IPS-11a (cell line): ENCODE measurements at regions not wholly inside any gene's neighbourhood (a gene's known extent, or its start where the extent isn't known, plus 50 kb on each side); places are given as distances from the start of the nearest gene placed in this dataset.
"Not testable (repeated sequence)": the region's sequence is repeated elsewhere in the genome, so short reads cannot be mapped to it uniquely, and the experiment has no call there.

ENCODE experiments used
- H3K4me3 ChIP-seq: one replicate; pipeline ENCODE4 v1.5.1; 2013; ENCODE audit warnings: low read depth, low read length, control low read depth

GRCh38 chr9:107793541-107793940 is 304.0 kb upstream of the KLF4 start:
- no peak overlapping the region for H3K4me3 ChIP-seq

DNA sequence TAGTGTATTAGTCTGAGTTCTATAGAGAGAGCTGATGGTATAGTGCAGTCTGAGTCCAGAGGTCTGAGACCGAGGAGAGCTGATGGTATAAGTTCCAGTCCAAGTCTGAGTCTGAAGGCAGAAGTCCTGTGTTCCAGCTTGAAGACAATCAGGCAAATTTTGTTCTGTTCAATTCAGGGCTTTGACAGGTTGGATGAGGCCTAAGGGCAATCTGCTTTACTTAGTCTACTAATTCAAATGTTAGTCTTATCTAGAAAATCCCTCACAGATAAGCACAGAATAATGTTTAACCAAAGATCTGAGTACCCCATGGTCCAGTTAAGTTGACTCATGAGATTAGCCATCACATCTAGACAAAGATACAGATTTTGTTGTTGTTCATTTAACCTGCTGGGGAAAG is 303.0 kb upstream of the KLF4 start:
- H3K4me3 ChIP-seq, result no peak overlapping the region

GRCh38 chr9:107792006-107792405 is 302.4 kb upstream of the KLF4 start:
- H3K4me3 ChIP-seq, result no peak overlapping the region

DNA sequence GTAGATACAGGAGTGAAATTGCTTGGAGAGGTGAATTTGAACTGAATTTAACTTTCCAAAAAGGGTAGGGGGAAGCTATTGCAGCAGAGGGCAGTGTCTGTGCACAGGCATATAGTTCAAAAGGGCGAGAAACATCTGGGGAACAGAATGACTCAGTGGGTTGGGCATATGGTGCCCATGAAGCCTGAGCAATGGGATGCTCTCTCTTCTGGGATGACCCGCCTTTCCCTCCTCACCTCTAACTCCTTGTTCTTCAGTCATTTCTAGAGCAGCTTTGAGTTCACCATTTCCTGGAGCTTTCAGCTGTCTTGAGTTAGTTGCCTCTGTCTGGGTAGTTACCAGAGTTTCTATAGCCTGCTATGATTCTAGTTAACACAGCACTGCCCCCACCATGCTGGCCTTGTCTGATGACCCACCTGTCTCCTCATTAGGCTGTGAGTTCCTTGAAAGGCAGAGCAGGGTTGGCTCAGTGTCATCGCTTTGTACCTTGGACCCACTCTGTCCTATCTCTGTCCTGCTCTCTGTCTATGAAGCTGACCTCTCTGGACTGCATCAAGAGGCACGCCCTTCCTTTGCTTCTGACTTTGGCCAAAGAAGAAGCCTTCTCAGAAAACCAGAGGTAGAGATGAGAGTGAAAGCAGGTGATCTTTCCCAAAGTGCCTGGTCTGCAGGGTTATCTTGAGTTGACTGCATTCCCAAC is 299.6 kb upstream of the KLF4 start:
- H3K4me3 ChIP-seq, result no peak overlapping the region

DNA sequence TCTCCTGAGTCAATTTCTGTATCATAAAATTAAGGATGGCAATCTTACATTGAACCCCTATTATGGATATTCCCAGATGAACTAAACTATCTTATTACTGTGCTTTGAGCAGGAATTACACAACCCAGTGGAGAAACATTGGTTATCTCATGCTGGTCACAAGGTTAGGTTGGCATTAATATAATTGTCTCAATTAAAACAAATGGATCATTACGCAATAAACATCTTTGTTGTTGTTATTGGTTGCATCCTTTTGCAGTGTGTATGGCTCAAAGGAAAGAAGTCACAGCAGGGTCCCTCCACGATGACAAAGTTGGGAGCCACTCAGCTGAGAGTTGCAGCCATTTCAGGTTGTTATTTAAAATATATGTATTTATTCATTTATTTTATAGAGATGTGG is 297.0 kb upstream of the KLF4 start:
- no peak overlapping the region for H3K4me3 ChIP-seq

DNA sequence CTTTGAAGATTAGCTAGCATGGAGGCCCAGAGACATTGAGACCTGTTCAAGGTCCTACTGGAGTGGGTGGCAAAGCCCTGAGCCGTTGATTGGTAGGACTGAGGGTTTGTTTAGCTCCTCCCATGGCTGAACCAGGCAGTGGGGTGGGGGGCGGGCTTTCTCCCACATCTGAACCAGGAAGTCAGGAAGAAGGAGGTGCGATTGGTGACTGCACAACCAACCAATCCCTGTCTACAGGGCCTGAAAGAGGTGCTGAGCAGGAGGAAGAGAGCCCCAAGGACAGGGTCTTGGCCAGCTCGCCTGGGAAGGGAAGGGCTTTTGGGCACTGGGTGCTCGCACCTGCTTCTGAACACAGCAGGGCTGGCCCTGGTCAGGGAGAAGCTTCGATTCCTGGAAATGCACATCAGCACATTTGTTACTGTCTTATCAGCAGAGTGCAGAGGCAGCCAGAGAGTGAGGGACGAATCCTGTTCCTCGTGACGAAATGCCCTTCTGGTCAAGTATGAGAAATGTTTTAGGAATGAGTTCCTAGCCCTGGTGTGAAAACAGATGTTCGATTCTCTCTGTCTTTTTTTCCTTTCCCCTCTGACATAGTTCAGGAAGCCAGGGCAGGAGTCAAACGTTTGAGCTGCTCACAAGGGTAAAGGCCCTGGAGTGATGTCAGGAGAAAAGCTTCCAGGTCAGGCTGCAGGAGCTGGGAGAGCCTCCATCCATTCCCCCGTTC is 294.8 kb upstream of the KLF4 start:
- H3K4me3 ChIP-seq, result no peak overlapping the region

GRCh38 chr9:107782789-107783188 is 293.2 kb upstream of the KLF4 start:
- H3K4me3 ChIP-seq, result no peak overlapping the region

GRCh38 chr9:107782381-107782780 is 292.8 kb upstream of the KLF4 start:
- H3K4me3 ChIP-seq, result no peak overlapping the region

GRCh38 chr9:107780960-107781359 is 291.4 kb upstream of the KLF4 start:
- no peak overlapping the region for H3K4me3 ChIP-seq

DNA sequence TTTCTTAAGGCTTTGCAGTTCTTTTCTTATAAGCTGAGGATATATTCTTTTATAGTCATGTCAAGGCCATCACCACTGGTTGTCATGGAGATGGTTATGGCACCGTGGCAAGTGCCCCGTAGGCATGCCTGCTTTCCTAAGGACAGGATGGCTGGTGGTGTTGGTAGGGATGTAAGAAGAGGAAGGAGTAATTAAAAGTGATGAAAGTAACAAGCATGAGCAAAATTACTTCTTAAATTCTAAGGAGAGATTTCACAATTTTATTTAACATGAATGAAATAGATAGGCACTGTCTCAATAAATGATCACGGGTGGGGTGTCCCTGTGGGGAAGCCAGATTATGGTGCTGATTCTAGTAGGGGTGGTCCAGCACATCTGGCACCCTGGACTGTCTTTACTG is 290.2 kb upstream of the KLF4 start:
- H3K4me3 ChIP-seq, result no peak overlapping the region

GRCh38 chr9:107778661-107779060 is 289.1 kb upstream of the KLF4 start:
- H3K4me3 ChIP-seq, result no peak overlapping the region

- H3K4me3 ChIP-seq, result not testable (repeated sequence)
Observed at GRCh38 chr9:107774099-107774498, 284.5 kb upstream of the KLF4 start.

DNA sequence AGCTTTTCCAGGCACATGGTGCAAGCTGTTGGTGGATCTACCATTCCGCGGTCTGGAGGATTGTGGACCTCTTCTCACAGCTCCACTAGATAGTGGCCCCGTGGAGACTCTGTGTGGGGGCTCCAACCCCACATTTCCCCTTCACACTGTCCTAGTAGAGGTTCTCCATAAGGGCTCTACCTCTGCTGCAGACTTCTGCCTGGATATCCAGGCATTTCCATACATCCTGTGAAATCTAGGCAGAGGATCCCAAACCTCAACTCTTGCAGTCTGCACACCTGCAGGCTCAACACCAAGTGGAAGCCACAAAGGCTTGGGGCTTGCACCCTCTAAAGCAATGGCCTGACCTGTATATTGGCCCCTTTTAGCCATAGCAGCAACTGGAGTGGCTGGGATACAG is 283.4 kb upstream of the KLF4 start:
- no peak overlapping the region for H3K4me3 ChIP-seq

GRCh38 chr9:107770716-107771115 is 281.1 kb upstream of the KLF4 start:
- no peak overlapping the region for H3K4me3 ChIP-seq

DNA sequence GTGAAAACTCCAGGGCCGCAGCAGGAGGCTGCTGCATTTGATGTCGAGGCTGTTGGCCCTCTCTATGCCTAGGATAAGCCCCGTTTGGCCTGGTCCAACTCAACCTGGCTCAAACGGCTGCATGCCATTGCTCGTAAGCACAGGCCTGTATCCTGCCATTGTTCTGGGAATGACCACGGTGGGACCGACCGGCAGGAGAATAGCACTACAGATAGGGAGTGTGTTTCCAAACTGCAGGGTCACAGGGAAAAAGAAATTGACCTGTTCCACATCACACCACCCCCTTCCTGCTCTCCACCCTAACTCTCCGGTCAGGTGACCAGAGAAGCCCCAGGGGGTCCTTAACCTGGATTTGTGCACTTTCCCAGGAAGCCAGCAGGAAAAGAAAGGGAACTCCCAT is 278.7 kb upstream of the KLF4 start:
- no peak overlapping the region for H3K4me3 ChIP-seq

DNA sequence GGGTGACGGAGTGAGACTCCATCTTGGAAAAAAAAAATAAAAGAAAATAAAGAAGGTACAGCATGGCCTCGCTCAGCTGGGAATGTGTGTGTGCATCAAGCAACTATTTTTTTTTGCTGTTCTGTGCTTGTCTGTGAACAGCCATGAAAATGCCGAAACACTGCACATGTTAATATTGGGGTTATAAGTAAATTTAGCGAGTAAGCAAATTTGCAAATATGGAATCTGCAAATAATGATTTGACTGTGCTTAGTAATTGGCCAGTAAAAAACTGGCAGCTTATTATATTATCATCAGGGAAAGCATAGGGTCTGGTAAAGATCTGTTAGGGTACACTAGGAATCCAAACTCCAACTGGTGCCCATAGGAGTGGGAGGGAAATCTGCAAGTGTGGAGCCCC is 278.1 kb upstream of the KLF4 start:
- no peak overlapping the region for H3K4me3 ChIP-seq

GRCh38 chr9:107763469-107763868 is 273.9 kb upstream of the KLF4 start:
- not testable (repeated sequence) for H3K4me3 ChIP-seq

GRCh38 chr9:107761307-107761706 is 271.7 kb upstream of the KLF4 start:
- no peak overlapping the region for H3K4me3 ChIP-seq

DNA sequence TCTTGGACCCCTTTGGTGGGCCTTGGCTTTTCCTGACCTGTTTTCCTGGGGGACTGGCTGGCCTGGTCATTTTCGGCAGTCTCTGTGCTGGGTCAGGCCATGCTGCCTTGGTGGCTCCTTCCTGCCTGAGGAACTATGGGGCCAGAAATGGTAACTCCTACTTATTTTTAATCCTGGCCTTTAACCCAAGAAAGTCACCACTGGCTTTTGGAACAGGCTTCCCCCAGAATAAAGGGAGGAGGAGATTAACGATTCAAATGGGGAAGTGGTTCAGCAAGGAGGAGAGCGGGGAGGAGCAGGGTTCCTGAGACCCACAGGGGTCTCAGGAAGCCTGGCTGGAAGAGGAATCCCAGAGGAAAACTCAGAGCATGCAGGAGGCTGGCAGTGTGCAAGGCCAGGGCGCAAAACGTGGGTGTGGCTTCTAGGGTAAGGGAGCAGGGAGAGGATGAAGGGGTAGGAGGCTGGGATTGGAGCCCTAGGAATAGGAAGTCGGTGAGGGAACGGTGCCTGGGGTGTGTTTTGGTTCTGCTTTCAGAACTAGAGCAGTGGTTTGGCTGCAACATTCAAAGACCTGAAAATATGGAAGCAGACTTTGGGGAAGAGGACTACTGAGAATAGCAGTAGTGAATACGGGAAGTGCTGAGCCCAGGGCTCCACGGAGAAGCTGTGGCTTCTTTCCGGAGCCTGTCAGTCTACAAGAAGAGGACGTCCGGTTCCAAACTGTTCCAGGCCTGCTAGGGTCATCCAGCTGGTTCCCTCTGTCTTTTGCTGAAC is 271.1 kb upstream of the KLF4 start:
- H3K4me3 ChIP-seq, result no peak overlapping the region

DNA sequence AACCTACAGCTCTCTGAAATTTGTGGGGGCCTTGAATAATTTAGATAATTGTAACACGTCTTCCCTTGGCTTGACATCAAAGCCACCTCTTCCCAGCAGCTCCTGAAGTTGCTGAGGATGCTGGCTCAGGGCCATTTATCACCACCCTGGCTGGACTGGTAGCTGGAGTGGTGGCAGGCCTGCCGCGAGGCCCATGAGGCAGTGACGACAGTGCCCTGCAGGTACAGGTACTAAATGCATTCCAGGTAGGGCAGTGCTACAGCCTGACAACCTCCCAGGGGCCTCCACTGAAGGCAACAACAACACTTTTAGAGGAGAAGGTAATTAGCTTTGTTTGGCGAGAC is 270.2 kb upstream of the KLF4 start:
- no peak overlapping the region for H3K4me3 ChIP-seq

- no peak overlapping the region for H3K4me3 ChIP-seq
Observed at GRCh38 chr9:107759009-107759822, 269.6 kb upstream of the KLF4 start.
